A549 (cell line): ENCODE measurements at regions not wholly inside any gene's neighbourhood (a gene's known extent, or its start where the extent isn't known, plus 50 kb on each side); places are given as distances from the start of the nearest gene placed in this dataset.

Source experiments
- BHLHE40 ChIP-seq: IDR thresholded peaks from 2 replicates; pipeline ENCODE4 v1.6.1; 2012; ENCODE audit warnings: low read depth, low read length, inconsistent platforms
- CBX2 ChIP-seq: fragments of 200-600 bp; sonication (generic); IDR thresholded peaks from 2 replicates; pipeline ENCODE4 v1.6.1; 2016; ENCODE audit warnings: low read depth, mild to moderate bottlenecking, borderline replicate concordance
- CTCF ChIP-seq: fragments of >200 bp; sonication (Bioruptor Twin); formaldehyde crosslinking; IDR thresholded peaks from 3 replicates; pipeline ENCODE4 v1.5.1; 2016
- EP300 ChIP-seq, 2 experiments: fragments of >200 bp; sonication (Bioruptor Twin); formaldehyde crosslinking; IDR thresholded peaks; 2 replicates in 1 of 2; 3 replicates in 1 of 2; pipeline ENCODE4 v1.6.1; 2016 to 2017
- HDAC2 ChIP-seq: fragments of 200-600 bp; sonication (generic); IDR thresholded peaks from 2 replicates; pipeline ENCODE4 v1.6.1; 2016
- HOXB13 ChIP-seq: fragments of 250-450 bp; sonication (Bioruptor Pico); IDR thresholded peaks from 2 replicates; pipeline ENCODE4 v1.5.0; 2020; ENCODE audit warnings: low read depth, mild to moderate bottlenecking, moderate library complexity
- JUNB ChIP-seq: fragments of >200 bp; sonication (Bioruptor Twin); formaldehyde crosslinking; IDR thresholded peaks from 2 replicates; pipeline ENCODE4 v1.6.1; 2016
- POLR2A ChIP-seq: IDR thresholded peaks from 2 replicates; pipeline ENCODE4 v1.6.1; 2012; ENCODE audit warnings: mild to moderate bottlenecking, low read length
- SREBF2 ChIP-seq: fragments of 450-650 bp; IDR thresholded peaks from 2 replicates; pipeline ENCODE4 v1.6.1; 2014; ENCODE audit warnings: mild to moderate bottlenecking, moderate library complexity
- ZC3H11A ChIP-seq: fragments of 450-650 bp; IDR thresholded peaks from 2 replicates; pipeline ENCODE4 v1.6.1; 2014; ENCODE audit warnings: antibody characterized with exemption, mild to moderate bottlenecking
- ZNF302 ChIP-seq: fragments of 250-450 bp; sonication (Bioruptor Pico); IDR thresholded peaks from 2 replicates; pipeline ENCODE4 v1.9.0; 2021; ENCODE audit warnings: inconsistent platforms, mild to moderate bottlenecking, moderate library complexity
- TF ChIP-seq, protein P1 (sequence below): fragments of 200-600 bp; sonication (generic); IDR thresholded peaks from 2 replicates; pipeline ENCODE4 v1.6.1; 2016; ENCODE audit warnings: antibody characterized with exemption, mild to moderate bottlenecking, moderate library complexity

GRCh38 chr16:26614237-26614841 is 452.4 kb upstream of the C16orf82 start:
- TF ChIP-seq, protein P1, sequence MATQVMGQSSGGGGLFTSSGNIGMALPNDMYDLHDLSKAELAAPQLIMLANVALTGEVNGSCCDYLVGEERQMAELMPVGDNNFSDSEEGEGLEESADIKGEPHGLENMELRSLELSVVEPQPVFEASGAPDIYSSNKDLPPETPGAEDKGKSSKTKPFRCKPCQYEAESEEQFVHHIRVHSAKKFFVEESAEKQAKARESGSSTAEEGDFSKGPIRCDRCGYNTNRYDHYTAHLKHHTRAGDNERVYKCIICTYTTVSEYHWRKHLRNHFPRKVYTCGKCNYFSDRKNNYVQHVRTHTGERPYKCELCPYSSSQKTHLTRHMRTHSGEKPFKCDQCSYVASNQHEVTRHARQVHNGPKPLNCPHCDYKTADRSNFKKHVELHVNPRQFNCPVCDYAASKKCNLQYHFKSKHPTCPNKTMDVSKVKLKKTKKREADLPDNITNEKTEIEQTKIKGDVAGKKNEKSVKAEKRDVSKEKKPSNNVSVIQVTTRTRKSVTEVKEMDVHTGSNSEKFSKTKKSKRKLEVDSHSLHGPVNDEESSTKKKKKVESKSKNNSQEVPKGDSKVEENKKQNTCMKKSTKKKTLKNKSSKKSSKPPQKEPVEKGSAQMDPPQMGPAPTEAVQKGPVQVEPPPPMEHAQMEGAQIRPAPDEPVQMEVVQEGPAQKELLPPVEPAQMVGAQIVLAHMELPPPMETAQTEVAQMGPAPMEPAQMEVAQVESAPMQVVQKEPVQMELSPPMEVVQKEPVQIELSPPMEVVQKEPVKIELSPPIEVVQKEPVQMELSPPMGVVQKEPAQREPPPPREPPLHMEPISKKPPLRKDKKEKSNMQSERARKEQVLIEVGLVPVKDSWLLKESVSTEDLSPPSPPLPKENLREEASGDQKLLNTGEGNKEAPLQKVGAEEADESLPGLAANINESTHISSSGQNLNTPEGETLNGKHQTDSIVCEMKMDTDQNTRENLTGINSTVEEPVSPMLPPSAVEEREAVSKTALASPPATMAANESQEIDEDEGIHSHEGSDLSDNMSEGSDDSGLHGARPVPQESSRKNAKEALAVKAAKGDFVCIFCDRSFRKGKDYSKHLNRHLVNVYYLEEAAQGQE, result no peak
- TF ChIP-seq POLR2A (no peak), EP300 (IDR thresholded peaks at IDR 0.05) (no peak), SREBF2 (no peak), HDAC2 (no peak), CTCF (no peak), ZNF302 (CRISPR knock-in tag) (no peak), BHLHE40 (no peak), JUNB (no peak), CBX2 (no peak), HOXB13 (CRISPR knock-in tag) (no peak), ZC3H11A (no peak)
